ENCODE measurements at regions not wholly inside any gene's neighbourhood (a gene's known extent, or its start where the extent isn't known, plus 50 kb on each side); places are given as distances from the start of the nearest gene placed in this dataset.

DNA sequence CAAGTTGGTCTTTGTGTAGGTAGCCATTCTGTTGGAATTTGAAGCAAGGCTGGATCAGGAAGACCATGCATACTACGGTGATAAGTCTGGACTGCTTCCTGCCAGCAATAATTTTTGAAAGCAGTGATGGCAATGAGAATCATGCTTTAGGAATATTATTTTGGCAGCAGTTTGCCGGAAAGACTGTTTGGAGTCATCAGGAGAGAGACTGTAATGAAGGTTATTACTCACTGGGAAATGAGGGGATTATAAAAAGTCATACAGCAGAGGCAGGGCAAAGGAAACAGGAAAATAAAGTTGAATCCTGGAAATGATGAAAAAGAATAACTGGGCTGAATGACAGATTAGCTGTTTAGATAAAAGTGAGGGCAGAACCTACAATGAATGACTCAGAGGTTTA, 1136.8 kb upstream of the AUTS2 start:
- H4K20me1 ChIP-seq (ENCODE audit: control insufficient read depth, insufficient read depth, low read depth, low read length), result no peaks in the 10 kb centered on the region
- H3K36me3 ChIP-seq (ENCODE audit: control insufficient read depth, low read length), result no peaks in the 10 kb centered on the region
- no peaks in the 10 kb centered on the region for H3K27me3 ChIP-seq (ENCODE audit: control insufficient read depth, low read length)
- no peaks in the 10 kb centered on the region for H3K4me1 ChIP-seq (ENCODE audit: control insufficient read depth, low read length)
- TF ChIP-seq EZH2phosphoT487 (IDR thresholded peaks at IDR 0.05; ENCODE audit: borderline replicate concordance, low read length), result no peak
- TF ChIP-seq, protein P1, sequence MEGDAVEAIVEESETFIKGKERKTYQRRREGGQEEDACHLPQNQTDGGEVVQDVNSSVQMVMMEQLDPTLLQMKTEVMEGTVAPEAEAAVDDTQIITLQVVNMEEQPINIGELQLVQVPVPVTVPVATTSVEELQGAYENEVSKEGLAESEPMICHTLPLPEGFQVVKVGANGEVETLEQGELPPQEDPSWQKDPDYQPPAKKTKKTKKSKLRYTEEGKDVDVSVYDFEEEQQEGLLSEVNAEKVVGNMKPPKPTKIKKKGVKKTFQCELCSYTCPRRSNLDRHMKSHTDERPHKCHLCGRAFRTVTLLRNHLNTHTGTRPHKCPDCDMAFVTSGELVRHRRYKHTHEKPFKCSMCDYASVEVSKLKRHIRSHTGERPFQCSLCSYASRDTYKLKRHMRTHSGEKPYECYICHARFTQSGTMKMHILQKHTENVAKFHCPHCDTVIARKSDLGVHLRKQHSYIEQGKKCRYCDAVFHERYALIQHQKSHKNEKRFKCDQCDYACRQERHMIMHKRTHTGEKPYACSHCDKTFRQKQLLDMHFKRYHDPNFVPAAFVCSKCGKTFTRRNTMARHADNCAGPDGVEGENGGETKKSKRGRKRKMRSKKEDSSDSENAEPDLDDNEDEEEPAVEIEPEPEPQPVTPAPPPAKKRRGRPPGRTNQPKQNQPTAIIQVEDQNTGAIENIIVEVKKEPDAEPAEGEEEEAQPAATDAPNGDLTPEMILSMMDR (IDR thresholded peaks at IDR 0.05; ENCODE audit: low read depth, low read length, poor library complexity, severe bottlenecking), result no peak
- no peaks in the 10 kb centered on the region for H3K9me2 ChIP-seq (replicated peaks; ENCODE audit: control insufficient read depth, low read length)
- H3K4me2 ChIP-seq (ENCODE audit: low read length), result no peak overlapping the region
- H3K9me3 ChIP-seq (ENCODE audit: control insufficient read depth, insufficient read depth, low read length), result peaks cover 14% of the 10 kb centered on the region; the same call in 1 of the 2 replicates
- H3K4me3 ChIP-seq (ENCODE audit: low read length), result no peak overlapping the region
- no peak overlapping the region for H3K27ac ChIP-seq (ENCODE audit: low read depth, low read length)
- no peaks in the 10 kb centered on the region for H3K79me2 ChIP-seq (ENCODE audit: control insufficient read depth, low read length)
- no peaks in the 10 kb centered on the region for H3F3A ChIP-seq (ENCODE audit: control insufficient read depth, insufficient read depth)

DNA sequence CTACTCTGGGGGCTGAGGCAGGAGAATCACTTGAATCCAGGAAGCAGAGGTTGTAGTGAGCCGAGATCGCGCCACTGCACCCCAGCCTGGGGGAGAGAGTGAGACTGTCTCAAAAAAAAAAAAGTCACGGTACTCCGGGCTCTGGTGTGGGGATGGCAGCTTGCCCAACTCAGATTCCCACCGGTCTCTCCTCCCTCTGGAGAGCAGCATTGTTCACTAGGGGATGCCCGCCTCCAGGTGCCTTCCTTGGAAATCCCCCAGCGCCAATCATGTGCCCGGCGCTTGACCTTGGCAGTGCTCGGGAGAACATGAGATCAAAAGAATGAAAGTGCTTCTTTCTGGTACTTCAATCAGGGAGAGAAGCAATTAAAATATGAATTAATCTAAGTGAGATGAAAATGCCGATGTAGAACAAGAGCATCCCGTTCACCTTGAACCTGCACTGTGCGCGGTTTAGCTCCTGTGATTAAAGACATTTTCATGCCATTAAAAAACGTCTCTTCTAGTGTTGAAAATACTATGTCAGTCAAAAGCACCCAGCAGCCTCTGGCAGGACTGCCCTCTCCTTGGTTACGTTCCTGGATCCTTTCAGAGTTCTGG, 1127.3 kb upstream of the AUTS2 start:
- Histone ChIP-seq H3K4me3 (ENCODE audit: low read length) (no peak overlapping the region), H3K4me2 (ENCODE audit: low read length) (no peak overlapping the region), H3K27me3 (ENCODE audit: control insufficient read depth, low read length) (no peaks in the 10 kb centered on the region), H3K79me2 (ENCODE audit: control insufficient read depth, low read length) (no peaks in the 10 kb centered on the region), H3F3A (ENCODE audit: control insufficient read depth, insufficient read depth) (no peaks in the 10 kb centered on the region), H3K36me3 (ENCODE audit: control insufficient read depth, low read length) (no peaks in the 10 kb centered on the region), H3K4me1 (ENCODE audit: control insufficient read depth, low read length) (no peaks in the 10 kb centered on the region), H3K27ac (ENCODE audit: low read depth, low read length) (no peak overlapping the region), H4K20me1 (ENCODE audit: control insufficient read depth, insufficient read depth, low read depth, low read length) (no peaks in the 10 kb centered on the region), H3K9me2 (replicated peaks; ENCODE audit: control insufficient read depth, low read length) (no peaks in the 10 kb centered on the region), H3K9me3 (ENCODE audit: control insufficient read depth, insufficient read depth, low read length) (no peaks in the 10 kb centered on the region; the same call in 1 of the 2 replicates)
- TF ChIP-seq EZH2phosphoT487 (IDR thresholded peaks at IDR 0.05; ENCODE audit: borderline replicate concordance, low read length), result no peak
- TF ChIP-seq, protein P1 (IDR thresholded peaks at IDR 0.05; ENCODE audit: low read depth, low read length, poor library complexity, severe bottlenecking), result no peak

DNA sequence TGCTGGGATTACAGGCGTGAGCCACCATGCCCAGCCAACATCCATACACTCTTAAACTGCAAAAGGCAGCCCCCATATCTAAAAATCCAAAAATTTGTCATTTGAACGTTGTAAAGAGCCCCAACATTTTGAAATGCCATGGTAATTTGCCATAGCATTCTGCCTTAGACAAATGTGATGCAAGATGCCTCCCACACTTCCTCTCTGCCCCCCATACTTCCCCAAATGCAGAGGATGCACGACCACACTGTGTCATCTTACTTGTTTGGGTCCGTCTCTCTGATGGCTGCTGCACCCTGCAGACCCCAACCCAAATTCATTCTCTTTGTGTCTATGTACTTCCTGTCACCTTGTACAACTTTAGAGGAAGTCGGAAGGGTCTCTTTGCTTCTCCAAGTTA, 1125.6 kb upstream of the AUTS2 start:
- Histone ChIP-seq H3K36me3 (ENCODE audit: control insufficient read depth, low read length) (no peaks in the 10 kb centered on the region), H3K27ac (ENCODE audit: low read depth, low read length) (no peak overlapping the region), H3K4me3 (ENCODE audit: low read length) (no peak overlapping the region), H3K4me2 (ENCODE audit: low read length) (no peak overlapping the region), H3K4me1 (ENCODE audit: control insufficient read depth, low read length) (no peaks in the 10 kb centered on the region), H3K27me3 (ENCODE audit: control insufficient read depth, low read length) (no peaks in the 10 kb centered on the region), H3K79me2 (ENCODE audit: control insufficient read depth, low read length) (no peaks in the 10 kb centered on the region), H3F3A (ENCODE audit: control insufficient read depth, insufficient read depth) (no peaks in the 10 kb centered on the region), H3K9me2 (replicated peaks; ENCODE audit: control insufficient read depth, low read length) (no peaks in the 10 kb centered on the region), H4K20me1 (ENCODE audit: control insufficient read depth, insufficient read depth, low read depth, low read length) (no peaks in the 10 kb centered on the region), H3K9me3 (ENCODE audit: control insufficient read depth, insufficient read depth, low read length) (no peaks in the 10 kb centered on the region; the same call in 1 of the 2 replicates)
- TF ChIP-seq EZH2phosphoT487 (IDR thresholded peaks at IDR 0.05; ENCODE audit: borderline replicate concordance, low read length), result no peak
- TF ChIP-seq, protein P1 (IDR thresholded peaks at IDR 0.05; ENCODE audit: low read depth, low read length, poor library complexity, severe bottlenecking), result no peak

Measured in DOHH2 (cell line).